H1 (cell line): ENCODE measurements at regions not wholly inside any gene's neighbourhood (a gene's known extent, or its start where the extent isn't known, plus 50 kb on each side); places are given as distances from the start of the nearest gene placed in this dataset.

ENCODE experiments used
- CHD2 ChIP-seq: IDR thresholded peaks from 2 replicates; pipeline ENCODE4 v1.6.1; 2012; ENCODE audit warnings: low read length, improper control_type of control experiment
- CREB1 ChIP-seq: IDR thresholded peaks from 2 replicates; pipeline ENCODE4 v1.6.1; 2012; ENCODE audit warnings: inconsistent platforms
- EZH2 ChIP-seq: fragments of 200-600 bp; sonication (generic); IDR thresholded peaks from 2 replicates; pipeline ENCODE4 v1.7.1; 2012; ENCODE audit warnings: low read depth, mild to moderate bottlenecking, moderate library complexity, low read length, inconsistent platforms; ENCODE audit not compliant: severe bottlenecking
- FOSL1 ChIP-seq: IDR thresholded peaks from 2 replicates; pipeline ENCODE4 v1.6.1; 2011; ENCODE audit warnings: mild to moderate bottlenecking, low read depth, low read length, moderate library complexity; ENCODE audit not compliant: insufficient read depth
- HDAC2 ChIP-seq, 2 experiments: fragments of 300-600 bp in 1 of 2; sonication (generic) in 1 of 2; IDR thresholded peaks; 2 replicates each; pipeline ENCODE4 v1.6.1; 2011 to 2012; ENCODE audit warnings: low read depth in 2 of 2, low read length in 2 of 2, mild to moderate bottlenecking in 2 of 2, moderate library complexity in 2 of 2, borderline replicate concordance in 1 of 2, inconsistent platforms in 1 of 2
- POLR2A ChIP-seq, 2 experiments: IDR thresholded peaks; 1 replicate in 1 of 2; 2 replicates in 1 of 2; pipeline ENCODE4 v1.6.1; 2011; ENCODE audit warnings: low read depth in 2 of 2, low read length in 2 of 2, mild to moderate bottlenecking in 2 of 2; ENCODE audit errors: control extremely low read depth in 1 of 2
- SIN3A ChIP-seq, 2 experiments: IDR thresholded peaks in 1 of 2; conservative IDR thresholded peaks in 1 of 2; 2 replicates each; pipeline ENCODE4 v1.6.1; 2011 to 2012; ENCODE audit warnings: low read length in 2 of 2, improper control_type of control experiment in 1 of 2, low read depth in 1 of 2, mild to moderate bottlenecking in 1 of 2
- SUZ12 ChIP-seq: fragments of 200-600 bp; sonication (generic); IDR thresholded peaks from 2 replicates; pipeline ENCODE4 v1.6.1; 2012; ENCODE audit warnings: mild to moderate bottlenecking, inconsistent platforms, low read length, moderate library complexity, mixed read lengths
- TF ChIP-seq, protein P1 (sequence below): fragments of 300-600 bp; sonication (generic); IDR thresholded peaks from 2 replicates; pipeline ENCODE4 v1.7.1; 2012; ENCODE audit warnings: low read length, moderate library complexity, mild to moderate bottlenecking, inconsistent platforms; ENCODE audit not compliant: insufficient replicate concordance
- TF ChIP-seq, protein P2 (sequence below): IDR thresholded peaks from 2 replicates; pipeline ENCODE4 v1.6.1; 2012; ENCODE audit warnings: inconsistent platforms

DNA sequence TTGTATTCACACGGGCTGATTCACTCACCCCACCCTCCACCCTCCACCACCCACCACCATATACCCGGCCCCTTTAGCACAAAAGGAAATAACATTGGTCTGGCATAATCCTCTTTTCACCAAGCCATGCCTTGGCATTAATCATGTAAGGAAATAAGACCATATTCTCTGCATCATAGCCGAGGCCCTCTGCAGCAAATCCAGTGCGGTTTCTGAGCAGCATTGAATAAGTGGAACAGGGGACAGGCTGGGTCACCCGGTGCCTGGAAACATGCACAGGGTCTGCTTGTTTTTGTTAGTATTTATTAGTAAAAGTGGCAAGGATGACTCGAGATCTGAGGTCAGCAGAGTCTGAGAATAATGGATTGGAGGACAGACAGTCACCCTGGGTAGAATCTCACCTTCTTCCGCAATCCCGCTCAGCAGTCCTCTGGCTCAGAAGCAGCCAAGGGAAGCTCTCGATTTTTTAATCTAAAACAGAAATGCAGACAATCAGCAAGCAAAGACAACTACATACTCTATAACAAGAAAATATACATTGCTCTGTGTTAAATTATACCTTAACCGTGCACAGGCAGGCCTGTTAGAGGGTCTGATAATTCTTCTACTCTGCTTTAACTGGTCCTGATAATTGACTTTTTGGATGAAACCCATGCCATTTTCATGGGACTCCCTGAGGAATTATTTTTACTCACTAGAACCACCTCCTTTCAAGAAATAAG lies 52.4 kb upstream of the CDC42BPA start (continued):
- TF ChIP-seq, protein P1, sequence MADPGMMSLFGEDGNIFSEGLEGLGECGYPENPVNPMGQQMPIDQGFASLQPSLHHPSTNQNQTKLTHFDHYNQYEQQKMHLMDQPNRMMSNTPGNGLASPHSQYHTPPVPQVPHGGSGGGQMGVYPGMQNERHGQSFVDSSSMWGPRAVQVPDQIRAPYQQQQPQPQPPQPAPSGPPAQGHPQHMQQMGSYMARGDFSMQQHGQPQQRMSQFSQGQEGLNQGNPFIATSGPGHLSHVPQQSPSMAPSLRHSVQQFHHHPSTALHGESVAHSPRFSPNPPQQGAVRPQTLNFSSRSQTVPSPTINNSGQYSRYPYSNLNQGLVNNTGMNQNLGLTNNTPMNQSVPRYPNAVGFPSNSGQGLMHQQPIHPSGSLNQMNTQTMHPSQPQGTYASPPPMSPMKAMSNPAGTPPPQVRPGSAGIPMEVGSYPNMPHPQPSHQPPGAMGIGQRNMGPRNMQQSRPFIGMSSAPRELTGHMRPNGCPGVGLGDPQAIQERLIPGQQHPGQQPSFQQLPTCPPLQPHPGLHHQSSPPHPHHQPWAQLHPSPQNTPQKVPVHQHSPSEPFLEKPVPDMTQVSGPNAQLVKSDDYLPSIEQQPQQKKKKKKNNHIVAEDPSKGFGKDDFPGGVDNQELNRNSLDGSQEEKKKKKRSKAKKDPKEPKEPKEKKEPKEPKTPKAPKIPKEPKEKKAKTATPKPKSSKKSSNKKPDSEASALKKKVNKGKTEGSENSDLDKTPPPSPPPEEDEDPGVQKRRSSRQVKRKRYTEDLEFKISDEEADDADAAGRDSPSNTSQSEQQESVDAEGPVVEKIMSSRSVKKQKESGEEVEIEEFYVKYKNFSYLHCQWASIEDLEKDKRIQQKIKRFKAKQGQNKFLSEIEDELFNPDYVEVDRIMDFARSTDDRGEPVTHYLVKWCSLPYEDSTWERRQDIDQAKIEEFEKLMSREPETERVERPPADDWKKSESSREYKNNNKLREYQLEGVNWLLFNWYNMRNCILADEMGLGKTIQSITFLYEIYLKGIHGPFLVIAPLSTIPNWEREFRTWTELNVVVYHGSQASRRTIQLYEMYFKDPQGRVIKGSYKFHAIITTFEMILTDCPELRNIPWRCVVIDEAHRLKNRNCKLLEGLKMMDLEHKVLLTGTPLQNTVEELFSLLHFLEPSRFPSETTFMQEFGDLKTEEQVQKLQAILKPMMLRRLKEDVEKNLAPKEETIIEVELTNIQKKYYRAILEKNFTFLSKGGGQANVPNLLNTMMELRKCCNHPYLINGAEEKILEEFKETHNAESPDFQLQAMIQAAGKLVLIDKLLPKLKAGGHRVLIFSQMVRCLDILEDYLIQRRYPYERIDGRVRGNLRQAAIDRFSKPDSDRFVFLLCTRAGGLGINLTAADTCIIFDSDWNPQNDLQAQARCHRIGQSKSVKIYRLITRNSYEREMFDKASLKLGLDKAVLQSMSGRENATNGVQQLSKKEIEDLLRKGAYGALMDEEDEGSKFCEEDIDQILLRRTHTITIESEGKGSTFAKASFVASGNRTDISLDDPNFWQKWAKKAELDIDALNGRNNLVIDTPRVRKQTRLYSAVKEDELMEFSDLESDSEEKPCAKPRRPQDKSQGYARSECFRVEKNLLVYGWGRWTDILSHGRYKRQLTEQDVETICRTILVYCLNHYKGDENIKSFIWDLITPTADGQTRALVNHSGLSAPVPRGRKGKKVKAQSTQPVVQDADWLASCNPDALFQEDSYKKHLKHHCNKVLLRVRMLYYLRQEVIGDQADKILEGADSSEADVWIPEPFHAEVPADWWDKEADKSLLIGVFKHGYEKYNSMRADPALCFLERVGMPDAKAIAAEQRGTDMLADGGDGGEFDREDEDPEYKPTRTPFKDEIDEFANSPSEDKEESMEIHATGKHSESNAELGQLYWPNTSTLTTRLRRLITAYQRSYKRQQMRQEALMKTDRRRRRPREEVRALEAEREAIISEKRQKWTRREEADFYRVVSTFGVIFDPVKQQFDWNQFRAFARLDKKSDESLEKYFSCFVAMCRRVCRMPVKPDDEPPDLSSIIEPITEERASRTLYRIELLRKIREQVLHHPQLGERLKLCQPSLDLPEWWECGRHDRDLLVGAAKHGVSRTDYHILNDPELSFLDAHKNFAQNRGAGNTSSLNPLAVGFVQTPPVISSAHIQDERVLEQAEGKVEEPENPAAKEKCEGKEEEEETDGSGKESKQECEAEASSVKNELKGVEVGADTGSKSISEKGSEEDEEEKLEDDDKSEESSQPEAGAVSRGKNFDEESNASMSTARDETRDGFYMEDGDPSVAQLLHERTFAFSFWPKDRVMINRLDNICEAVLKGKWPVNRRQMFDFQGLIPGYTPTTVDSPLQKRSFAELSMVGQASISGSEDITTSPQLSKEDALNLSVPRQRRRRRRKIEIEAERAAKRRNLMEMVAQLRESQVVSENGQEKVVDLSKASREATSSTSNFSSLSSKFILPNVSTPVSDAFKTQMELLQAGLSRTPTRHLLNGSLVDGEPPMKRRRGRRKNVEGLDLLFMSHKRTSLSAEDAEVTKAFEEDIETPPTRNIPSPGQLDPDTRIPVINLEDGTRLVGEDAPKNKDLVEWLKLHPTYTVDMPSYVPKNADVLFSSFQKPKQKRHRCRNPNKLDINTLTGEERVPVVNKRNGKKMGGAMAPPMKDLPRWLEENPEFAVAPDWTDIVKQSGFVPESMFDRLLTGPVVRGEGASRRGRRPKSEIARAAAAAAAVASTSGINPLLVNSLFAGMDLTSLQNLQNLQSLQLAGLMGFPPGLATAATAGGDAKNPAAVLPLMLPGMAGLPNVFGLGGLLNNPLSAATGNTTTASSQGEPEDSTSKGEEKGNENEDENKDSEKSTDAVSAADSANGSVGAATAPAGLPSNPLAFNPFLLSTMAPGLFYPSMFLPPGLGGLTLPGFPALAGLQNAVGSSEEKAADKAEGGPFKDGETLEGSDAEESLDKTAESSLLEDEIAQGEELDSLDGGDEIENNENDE: no peak
- TF ChIP-seq CHD2: no peak
- TF ChIP-seq CREB1: no peak
- TF ChIP-seq FOSL1: no peak
- TF ChIP-seq, protein P2, sequence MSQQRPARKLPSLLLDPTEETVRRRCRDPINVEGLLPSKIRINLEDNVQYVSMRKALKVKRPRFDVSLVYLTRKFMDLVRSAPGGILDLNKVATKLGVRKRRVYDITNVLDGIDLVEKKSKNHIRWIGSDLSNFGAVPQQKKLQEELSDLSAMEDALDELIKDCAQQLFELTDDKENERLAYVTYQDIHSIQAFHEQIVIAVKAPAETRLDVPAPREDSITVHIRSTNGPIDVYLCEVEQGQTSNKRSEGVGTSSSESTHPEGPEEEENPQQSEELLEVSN: no peak
- TF ChIP-seq POLR2A (IDR thresholded peaks at IDR 0.05; ENCODE audit: control extremely low read depth in 1 of 2, low read depth in 2 of 2, low read length in 2 of 2): no peak
- no peak for TF ChIP-seq EZH2
- TF ChIP-seq SIN3A (conservative IDR thresholded peaks at IDR 0.05 in 1 of 2, IDR thresholded peaks at IDR 0.05 in 1 of 2; ENCODE audit: low read depth in 1 of 2, low read length in 2 of 2): no peak
- no peak for TF ChIP-seq HDAC2 (IDR thresholded peaks at IDR 0.05; ENCODE audit: borderline replicate concordance in 1 of 2, low read depth in 2 of 2, low read length in 2 of 2)
- TF ChIP-seq SUZ12: no peak
